ENCODE measurements at regions not wholly inside any gene's neighbourhood (a gene's known extent, or its start where the extent isn't known, plus 50 kb on each side); places are given as distances from the start of the nearest gene placed in this dataset.

- TF ChIP-seq, protein P1, sequence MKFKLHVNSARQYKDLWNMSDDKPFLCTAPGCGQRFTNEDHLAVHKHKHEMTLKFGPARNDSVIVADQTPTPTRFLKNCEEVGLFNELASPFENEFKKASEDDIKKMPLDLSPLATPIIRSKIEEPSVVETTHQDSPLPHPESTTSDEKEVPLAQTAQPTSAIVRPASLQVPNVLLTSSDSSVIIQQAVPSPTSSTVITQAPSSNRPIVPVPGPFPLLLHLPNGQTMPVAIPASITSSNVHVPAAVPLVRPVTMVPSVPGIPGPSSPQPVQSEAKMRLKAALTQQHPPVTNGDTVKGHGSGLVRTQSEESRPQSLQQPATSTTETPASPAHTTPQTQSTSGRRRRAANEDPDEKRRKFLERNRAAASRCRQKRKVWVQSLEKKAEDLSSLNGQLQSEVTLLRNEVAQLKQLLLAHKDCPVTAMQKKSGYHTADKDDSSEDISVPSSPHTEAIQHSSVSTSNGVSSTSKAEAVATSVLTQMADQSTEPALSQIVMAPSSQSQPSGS (CRISPR knock-in tag; IDR thresholded peaks at IDR 0.05; ENCODE audit: borderline replicate concordance, low read depth): no peak
- no peak for TF ChIP-seq CTCF (IDR thresholded peaks at IDR 0.05)
- TF ChIP-seq, protein P2, sequence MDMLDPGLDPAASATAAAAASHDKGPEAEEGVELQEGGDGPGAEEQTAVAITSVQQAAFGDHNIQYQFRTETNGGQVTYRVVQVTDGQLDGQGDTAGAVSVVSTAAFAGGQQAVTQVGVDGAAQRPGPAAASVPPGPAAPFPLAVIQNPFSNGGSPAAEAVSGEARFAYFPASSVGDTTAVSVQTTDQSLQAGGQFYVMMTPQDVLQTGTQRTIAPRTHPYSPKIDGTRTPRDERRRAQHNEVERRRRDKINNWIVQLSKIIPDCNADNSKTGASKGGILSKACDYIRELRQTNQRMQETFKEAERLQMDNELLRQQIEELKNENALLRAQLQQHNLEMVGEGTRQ (CRISPR knock-in tag; IDR thresholded peaks at IDR 0.05): no peak
- TF ChIP-seq FOXP4 (CRISPR knock-in tag; IDR thresholded peaks at IDR 0.05): no peak
- no peak for TF ChIP-seq TEAD1 (CRISPR knock-in tag; IDR thresholded peaks at IDR 0.05)
- no peak for TF ChIP-seq FOXJ3 (CRISPR knock-in tag; IDR thresholded peaks at IDR 0.05; ENCODE audit: borderline replicate concordance)
- TF ChIP-seq RELA (CRISPR knock-in tag; IDR thresholded peaks at IDR 0.05; ENCODE audit: borderline replicate concordance): no peak
- no peak for TF ChIP-seq NR2C2 (CRISPR knock-in tag; IDR thresholded peaks at IDR 0.05)
- no peak for TF ChIP-seq NFYB (CRISPR knock-in tag; conservative IDR thresholded peaks at IDR 0.05; ENCODE audit: low read depth)
- TF ChIP-seq, protein P3, sequence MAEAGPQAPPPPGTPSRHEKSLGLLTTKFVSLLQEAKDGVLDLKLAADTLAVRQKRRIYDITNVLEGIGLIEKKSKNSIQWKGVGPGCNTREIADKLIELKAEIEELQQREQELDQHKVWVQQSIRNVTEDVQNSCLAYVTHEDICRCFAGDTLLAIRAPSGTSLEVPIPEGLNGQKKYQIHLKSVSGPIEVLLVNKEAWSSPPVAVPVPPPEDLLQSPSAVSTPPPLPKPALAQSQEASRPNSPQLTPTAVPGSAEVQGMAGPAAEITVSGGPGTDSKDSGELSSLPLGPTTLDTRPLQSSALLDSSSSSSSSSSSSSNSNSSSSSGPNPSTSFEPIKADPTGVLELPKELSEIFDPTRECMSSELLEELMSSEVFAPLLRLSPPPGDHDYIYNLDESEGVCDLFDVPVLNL (CRISPR knock-in tag; IDR thresholded peaks at IDR 0.05; ENCODE audit: borderline replicate concordance, low read depth): no peak
- TF ChIP-seq FOXK1 (CRISPR knock-in tag; IDR thresholded peaks at IDR 0.05): no peak
- no peak for TF ChIP-seq ZNF232 (CRISPR knock-in tag; IDR thresholded peaks at IDR 0.05)
Measured at GRCh38 chr17:73826181-73826871, 182.1 kb upstream of the SDK2 start.
